ENCODE measurements at regions not wholly inside any gene's neighbourhood (a gene's known extent, or its start where the extent isn't known, plus 50 kb on each side); places are given as distances from the start of the nearest gene placed in this dataset.

GRCh38 chr16:79806757-79807156 is 206.2 kb upstream of the MAF start:
- TF ChIP-seq CTCF (conservative IDR thresholded peaks at IDR 0.05 in 1 of 2, IDR thresholded peaks at IDR 0.05 in 1 of 2; ENCODE audit: extremely low read depth in 1 of 2, insufficient read depth in 1 of 2, low read depth in 1 of 2, low read length in 2 of 2) (no peak), EZH2 (IDR thresholded peaks at IDR 0.05; ENCODE audit: borderline replicate concordance, low read length) (no peak)
